Mesendoderm (in vitro differentiated cells): ENCODE measurements at regions not wholly inside any gene's neighbourhood (a gene's known extent, or its start where the extent isn't known, plus 50 kb on each side); places are given as distances from the start of the nearest gene placed in this dataset.

ENCODE experiments used
- DNase-seq: peaks from one replicate; pipeline ENCODE4 v3.0.0; 2013
- H2AK5ac ChIP-seq: 2 replicates; pipeline ENCODE4 v1.6.1; 2013; ENCODE audit warnings: low read length, inconsistent platforms
- H2BK120ac ChIP-seq: 2 replicates; pipeline ENCODE4 v1.6.1; 2013; ENCODE audit warnings: low read depth, mild to moderate bottlenecking, low read length, moderate library complexity, mixed read lengths
- H2BK15ac ChIP-seq: replicated peaks from 2 replicates; pipeline ENCODE4 v1.6.1; 2013; ENCODE audit warnings: low read depth, mild to moderate bottlenecking, moderate library complexity
- H2BK5ac ChIP-seq: 2 replicates; pipeline ENCODE4 v1.6.1; 2013; ENCODE audit warnings: low read length, inconsistent platforms
- H3K18ac ChIP-seq: 2 replicates; pipeline ENCODE4 v1.6.1; 2013; ENCODE audit warnings: mild to moderate bottlenecking, low read length, mixed read lengths
- H3K23ac ChIP-seq: one replicate; pipeline ENCODE4 v1.6.1; 2013; ENCODE audit warnings: low read length
- H3K27ac ChIP-seq: 2 replicates; pipeline ENCODE4 v1.5.1; 2013; ENCODE audit warnings: low read depth, mild to moderate bottlenecking, inconsistent platforms, low read length, moderate library complexity
- H3K27me3 ChIP-seq: 2 replicates; pipeline ENCODE4 v1.6.1; 2013; ENCODE audit warnings: low read length, control low read depth, mild to moderate bottlenecking, inconsistent platforms; ENCODE audit not compliant: insufficient read depth, poor library complexity
- H3K36me3 ChIP-seq: 2 replicates; pipeline ENCODE4 v1.6.1; 2013; ENCODE audit warnings: low read length, inconsistent platforms; ENCODE audit not compliant: control insufficient read depth, insufficient read depth
- H3K4ac ChIP-seq: one replicate; pipeline ENCODE4 v1.6.1; 2013; ENCODE audit warnings: low read depth, mild to moderate bottlenecking, low read length, moderate library complexity
- H3K4me1 ChIP-seq: 2 replicates; pipeline ENCODE4 v1.6.1; 2013; ENCODE audit warnings: low read depth, low read length, inconsistent platforms; ENCODE audit not compliant: control insufficient read depth
- H3K4me2 ChIP-seq: 2 replicates; pipeline ENCODE4 v1.6.1; 2013; ENCODE audit warnings: low read length
- H3K4me3 ChIP-seq: 2 replicates; pipeline ENCODE4 v1.5.1; 2013; ENCODE audit warnings: mild to moderate bottlenecking, low read length
- H3K56ac ChIP-seq: one replicate; pipeline ENCODE4 v1.6.1; 2013; ENCODE audit warnings: low read length
- H3K79me1 ChIP-seq: 2 replicates; pipeline ENCODE4 v1.6.1; 2013; ENCODE audit warnings: low read length, inconsistent platforms
- H3K79me2 ChIP-seq: 2 replicates; pipeline ENCODE4 v1.6.1; 2013; ENCODE audit warnings: mild to moderate bottlenecking, low read length; ENCODE audit not compliant: control insufficient read depth, insufficient read depth
- H3K9ac ChIP-seq: 2 replicates; pipeline ENCODE4 v1.6.1; 2013; ENCODE audit warnings: low read length, inconsistent platforms
- H4K5ac ChIP-seq: one replicate; pipeline ENCODE4 v1.6.1; 2013; ENCODE audit warnings: low read length
- H4K8ac ChIP-seq: one replicate; pipeline ENCODE4 v1.6.1; 2013; ENCODE audit warnings: low read depth, mild to moderate bottlenecking, control low read depth, low read length, moderate library complexity
- WGBS: extraction: QIAGEN DNeasy Blood & Tissue Kit; methylation state at CpG from one replicate; pipeline ENCODE4 v1.1.7; 2013; ENCODE audit warnings: low lambda C conversion rate, missing lambda C conversion rate; ENCODE audit not compliant: insufficient coverage; ENCODE audit errors: extremely low coverage; 5-methylcytosine and 5-hydroxymethylcytosine counted together

- Histone ChIP-seq H3K4ac (no peak overlapping the region), H2BK120ac (no peak overlapping the region), H2AK5ac (no peak overlapping the region), H3K27ac (no peak overlapping the region), H3K4me1 (no peaks in the 10 kb centered on the region), H4K5ac (no peak overlapping the region), H3K79me1 (no peaks in the 10 kb centered on the region), H4K8ac (no peak overlapping the region), H3K36me3 (no peaks in the 10 kb centered on the region), H3K9ac (no peak overlapping the region), H3K56ac (no peak overlapping the region), H3K23ac (no peak overlapping the region), H3K18ac (no peak overlapping the region), H3K4me3 (no peak overlapping the region), H3K79me2 (no peaks in the 10 kb centered on the region), H3K4me2 (no peak overlapping the region), H3K27me3 (no peaks in the 10 kb centered on the region), H2BK15ac (no peak overlapping the region), H2BK5ac (no peak overlapping the region)
- no CpG with 5 or more reads among the region's 7 CpGs for WGBS
- no peak for DNase-seq
These were observed 283.3 kb downstream of the FOXO1 start for GRCh38 chr13:40383132-40383531.

- Histone ChIP-seq H3K4me3 (no peak overlapping the region), H3K9ac (no peak overlapping the region), H3K56ac (no peak overlapping the region), H3K4me1 (no peaks in the 10 kb centered on the region), H3K36me3 (no peaks in the 10 kb centered on the region), H3K4me2 (no peak overlapping the region), H3K23ac (no peak overlapping the region), H3K18ac (no peak overlapping the region), H3K79me1 (no peaks in the 10 kb centered on the region), H4K8ac (no peak overlapping the region), H2BK120ac (no peak overlapping the region), H2BK5ac (no peak overlapping the region), H2BK15ac (no peak overlapping the region), H3K4ac (no peak overlapping the region), H3K79me2 (no peaks in the 10 kb centered on the region), H4K5ac (no peak overlapping the region), H3K27ac (no peak overlapping the region), H2AK5ac (no peak overlapping the region), H3K27me3 (no peaks in the 10 kb centered on the region)
- DNase-seq: no peak
- WGBS: no CpG with 5 or more reads among the region's 4 CpGs
These were observed 282.6 kb downstream of the FOXO1 start for GRCh38 chr13:40383885-40384284.

GRCh38 chr13:40384976-40385857, 281.2 kb downstream of the FOXO1 start:
- DNase-seq: no peak
- no peak overlapping the region for H4K8ac ChIP-seq
- no CpG with 5 or more reads among the region's 6 CpGs for WGBS

GRCh38 chr13:40385858-40386180, 280.6 kb downstream of the FOXO1 start:
- no peak overlapping the region for H3K4ac ChIP-seq
- no peaks in the 10 kb centered on the region for H3K79me1 ChIP-seq

More at GRCh38 chr13:40384976-40385857, 281.2 kb downstream of the FOXO1 start:
- Histone ChIP-seq H3K27me3 (no peaks in the 10 kb centered on the region), H3K4me3 (no peak overlapping the region), H3K79me1 (no peaks in the 10 kb centered on the region), H3K18ac (no peak overlapping the region), H4K5ac (no peak overlapping the region), H3K4me1 (no peaks in the 10 kb centered on the region), H3K4me2 (no peak overlapping the region), H3K4ac (no peak overlapping the region), H3K36me3 (no peaks in the 10 kb centered on the region), H3K79me2 (no peaks in the 10 kb centered on the region), H2BK15ac (no peak overlapping the region), H3K23ac (no peak overlapping the region), H3K27ac (no peak overlapping the region), H3K56ac (no peak overlapping the region), H2BK5ac (no peak overlapping the region), H2BK120ac (no peak overlapping the region), H3K9ac (no peak overlapping the region), H2AK5ac (no peak overlapping the region)

GRCh38 chr13:40386586-40386985, 279.9 kb downstream of the FOXO1 start:
- H2AK5ac ChIP-seq: no peak overlapping the region
- no peak overlapping the region for H3K18ac ChIP-seq
- H3K4me2 ChIP-seq: no peak overlapping the region
- no peak overlapping the region for H2BK120ac ChIP-seq
- no peaks in the 10 kb centered on the region for H3K79me1 ChIP-seq
- no CpG with 5 or more reads among the region's 4 CpGs for WGBS
- no peaks in the 10 kb centered on the region for H3K4me1 ChIP-seq
- no peaks in the 10 kb centered on the region for H3K79me2 ChIP-seq
- no peak overlapping the region for H3K4ac ChIP-seq
- no peaks in the 10 kb centered on the region for H3K27me3 ChIP-seq
- H3K23ac ChIP-seq: no peak overlapping the region
- no peak overlapping the region for H4K8ac ChIP-seq
- H2BK5ac ChIP-seq: no peak overlapping the region
- no peak overlapping the region for H3K4me3 ChIP-seq
- no peak overlapping the region for H3K56ac ChIP-seq
- H3K36me3 ChIP-seq: no peaks in the 10 kb centered on the region
- no peak for DNase-seq
- H4K5ac ChIP-seq: no peak overlapping the region
- H3K27ac ChIP-seq: no peak overlapping the region
- no peak overlapping the region for H3K9ac ChIP-seq
- H2BK15ac ChIP-seq: no peak overlapping the region

More at GRCh38 chr13:40385858-40386180, 280.6 kb downstream of the FOXO1 start:
- no CpG with 5 or more reads among the region's 4 CpGs for WGBS
- Histone ChIP-seq H2BK5ac (no peak overlapping the region), H3K9ac (no peak overlapping the region), H3K4me2 (no peak overlapping the region), H3K18ac (no peak overlapping the region), H4K5ac (no peak overlapping the region), H4K8ac (no peak overlapping the region), H3K36me3 (no peaks in the 10 kb centered on the region), H2AK5ac (no peak overlapping the region), H3K27me3 (no peaks in the 10 kb centered on the region), H3K23ac (no peak overlapping the region), H3K79me2 (no peaks in the 10 kb centered on the region), H3K4me1 (no peaks in the 10 kb centered on the region), H3K27ac (no peak overlapping the region), H2BK15ac (no peak overlapping the region), H2BK120ac (no peak overlapping the region), H3K56ac (no peak overlapping the region), H3K4me3 (no peak overlapping the region)
- DNase-seq: no peak

GRCh38 chr13:40387775-40388174, 278.7 kb downstream of the FOXO1 start:
- H3K4ac ChIP-seq: no peak overlapping the region
- no peak overlapping the region for H3K4me3 ChIP-seq
- H2BK15ac ChIP-seq: no peak overlapping the region
- no peaks in the 10 kb centered on the region for H3K79me1 ChIP-seq
- H3K79me2 ChIP-seq: no peaks in the 10 kb centered on the region
- WGBS: no CpG with 5 or more reads among the region's 6 CpGs
- H2BK120ac ChIP-seq: no peak overlapping the region
- no peak overlapping the region for H3K27ac ChIP-seq
- no peak for DNase-seq
- H4K8ac ChIP-seq: no peak overlapping the region
- no peaks in the 10 kb centered on the region for H3K4me1 ChIP-seq
- H4K5ac ChIP-seq: no peak overlapping the region
- H3K36me3 ChIP-seq: no peaks in the 10 kb centered on the region
- H3K9ac ChIP-seq: no peak overlapping the region
- no peak overlapping the region for H3K56ac ChIP-seq
- H3K4me2 ChIP-seq: no peak overlapping the region
- no peak overlapping the region for H3K18ac ChIP-seq
- H3K23ac ChIP-seq: no peak overlapping the region
- H2BK5ac ChIP-seq: no peak overlapping the region
- H2AK5ac ChIP-seq: no peak overlapping the region
- H3K27me3 ChIP-seq: no peaks in the 10 kb centered on the region
